Natural killer cell treated with Interleukin-12 subunit alpha and Interleukin-12 subunit beta and Interleukin-15 and Interleukin-18, amount 100 ng/mL, for 72 hours (primary cell): ENCODE measurements at regions not wholly inside any gene's neighbourhood (a gene's known extent, or its start where the extent isn't known, plus 50 kb on each side); places are given as distances from the start of the nearest gene placed in this dataset.
"Not testable (repeated sequence)": the region's sequence is repeated elsewhere in the genome, so short reads cannot be mapped to it uniquely, and the experiment has no call there.

Source experiments
- ATAC-seq, 2 donors: fragments of 150-1000 bp; cut with Tn5 transposase in 1 of 2; sonication (Bioruptor Pico), chemical (Tn5 transposase) in 1 of 2; 2 replicates each; pipeline ENCODE4 v1.10.0; 2021
- DNase-seq: peaks from one replicate; pipeline ENCODE4 v3.0.0; 2022; ENCODE audit warnings: low spot score
- H3K27ac Mint-ChIP-seq, 2 donors: 1 replicate in 1 of 2; 2 replicates in 1 of 2; pipeline ENCODE4 v1.8.0; 2022; ENCODE audit warnings: mixed read lengths in 2 of 2, mild to moderate bottlenecking in 1 of 2, moderate library complexity in 1 of 2
- H3K27me3 Mint-ChIP-seq, 2 donors: 1 replicate in 1 of 2; 2 replicates in 1 of 2; pipeline ENCODE4 v1.8.0; 2022; ENCODE audit warnings: mixed read lengths in 2 of 2
- H3K36me3 Mint-ChIP-seq: one replicate; pipeline ENCODE4 v1.8.0; 2022; ENCODE audit warnings: mixed read lengths
- H3K4me1 Mint-ChIP-seq, 2 donors: 1 replicate in 1 of 2; 2 replicates in 1 of 2; pipeline ENCODE4 v1.8.0; 2022; ENCODE audit warnings: low read depth in 2 of 2, mixed read lengths in 2 of 2, mild to moderate bottlenecking in 1 of 2
- H3K4me3 Mint-ChIP-seq: one replicate; pipeline ENCODE4 v1.8.0; 2022; ENCODE audit warnings: mixed read lengths
- H3K9me3 Mint-ChIP-seq: 2 replicates; pipeline ENCODE4 v1.8.0; 2022; ENCODE audit warnings: mixed read lengths

DNA sequence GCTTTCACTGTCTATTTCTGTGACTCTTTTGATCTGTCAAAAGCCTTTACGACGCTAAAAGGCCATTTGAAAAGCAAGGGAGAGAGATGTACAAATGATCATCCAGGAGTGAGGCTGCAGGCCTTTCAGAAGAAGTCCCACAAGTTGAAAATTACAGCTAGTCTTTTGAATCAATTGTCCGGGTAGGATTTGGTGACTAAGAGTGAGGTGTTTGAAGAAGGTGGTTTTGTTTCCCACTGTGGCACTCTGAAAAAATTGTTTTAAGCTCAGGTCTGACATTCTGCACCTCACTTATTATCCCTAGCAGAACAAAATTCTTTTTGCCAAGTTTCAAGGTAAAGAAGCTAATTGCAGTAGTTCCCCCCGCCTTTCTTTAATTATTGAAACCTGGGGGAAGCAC, 50.8 kb upstream of the TMEM108 start:
- Mint-ChIP-seq H3K4me1 (no peaks in the 10 kb centered on the region), H3K27ac (no peak overlapping the region), H3K27me3 (no peaks in the 10 kb centered on the region), H3K9me3 (peaks cover 11% of the 10 kb centered on the region), H3K36me3 (no peaks in the 10 kb centered on the region), H3K4me3 (no peak overlapping the region)
- DNase-seq (no peak), ATAC-seq (no peak)

- H3K27me3 Mint-ChIP-seq = no peaks in the 10 kb centered on the region
These were observed 54.0 kb upstream of the TMEM108 start for GRCh38 chr3:132984181-132984580.

DNA sequence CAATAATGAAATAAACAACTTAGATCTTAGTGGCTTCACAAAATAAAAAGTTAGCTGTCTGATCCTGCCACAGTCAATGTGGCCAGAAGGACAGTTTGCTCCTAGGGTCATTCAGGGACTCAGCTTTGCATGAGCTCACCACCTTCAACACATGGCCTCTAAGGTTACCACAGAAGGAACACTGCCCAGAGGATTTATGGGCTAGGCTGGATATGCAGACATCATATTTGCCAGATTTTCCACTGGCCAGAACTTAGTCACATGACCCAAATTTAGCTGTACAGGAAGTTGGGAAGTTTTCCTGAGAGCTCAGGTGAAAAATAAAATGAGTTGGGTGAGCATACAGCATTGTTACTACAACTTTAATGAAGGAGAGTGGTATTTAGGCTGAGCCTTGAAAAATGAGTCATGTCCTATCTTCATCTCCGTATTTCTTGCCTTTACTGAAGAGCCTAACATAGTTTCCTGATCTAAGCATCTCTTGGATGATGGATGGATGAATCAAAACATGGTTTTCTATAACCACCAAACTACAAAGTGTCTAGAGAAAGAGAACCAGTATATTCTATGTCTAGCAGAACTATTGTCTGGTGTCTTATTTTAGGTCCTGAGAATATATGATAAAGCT, 54.9 kb upstream of the TMEM108 start:
- no peaks in the 10 kb centered on the region for H3K36me3 Mint-ChIP-seq
- H3K27ac Mint-ChIP-seq = no peak overlapping the region
- DNase-seq = no peak
- H3K9me3 Mint-ChIP-seq = peaks cover 15% of the 10 kb centered on the region
- no peaks in the 10 kb centered on the region for H3K4me1 Mint-ChIP-seq
- H3K27me3 Mint-ChIP-seq = no peaks in the 10 kb centered on the region
- ATAC-seq = no peak
- H3K4me3 Mint-ChIP-seq = no peak overlapping the region

More at GRCh38 chr3:132984181-132984580, 54.0 kb upstream of the TMEM108 start:
- no peaks in the 10 kb centered on the region for H3K36me3 Mint-ChIP-seq
- DNase-seq = no peak
- no peak overlapping the region for H3K27ac Mint-ChIP-seq
- peaks cover 15% of the 10 kb centered on the region for H3K9me3 Mint-ChIP-seq
- no peak for ATAC-seq
- no peaks in the 10 kb centered on the region for H3K4me1 Mint-ChIP-seq
- H3K4me3 Mint-ChIP-seq = no peak overlapping the region

DNA sequence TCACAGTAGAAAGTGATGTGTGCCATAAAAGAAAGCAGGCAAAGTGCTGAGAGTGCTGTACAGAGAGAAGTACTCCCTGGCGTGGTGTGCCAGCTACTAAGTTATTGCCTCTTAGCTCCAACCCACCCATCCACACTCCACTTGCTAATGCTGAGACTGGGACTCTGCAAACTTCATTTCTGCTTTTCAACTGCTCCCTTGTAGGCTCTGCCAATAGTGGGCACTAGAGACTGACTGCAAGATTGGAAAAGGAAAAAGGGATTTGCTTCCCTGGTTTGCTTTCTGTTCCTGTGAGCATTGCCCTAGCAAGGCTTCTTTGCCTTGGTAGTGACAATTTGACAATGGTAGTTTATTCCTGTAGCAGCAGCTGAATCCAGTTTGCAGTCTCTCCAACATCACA, 56.5 kb upstream of the TMEM108 start:
- no peak for DNase-seq
- ATAC-seq = no peak
- H3K27me3 Mint-ChIP-seq = no peaks in the 10 kb centered on the region
- H3K9me3 Mint-ChIP-seq = peaks cover 15% of the 10 kb centered on the region
- H3K4me3 Mint-ChIP-seq = no peak overlapping the region
- H3K36me3 Mint-ChIP-seq = no peaks in the 10 kb centered on the region
- H3K27ac Mint-ChIP-seq = no peak overlapping the region
- H3K4me1 Mint-ChIP-seq = no peaks in the 10 kb centered on the region

GRCh38 chr3:132980102-132980501, 58.1 kb upstream of the TMEM108 start:
- Mint-ChIP-seq H3K4me1 (no peaks in the 10 kb centered on the region), H3K36me3 (no peaks in the 10 kb centered on the region), H3K4me3 (no peak overlapping the region), H3K27ac (no peak overlapping the region), H3K27me3 (no peaks in the 10 kb centered on the region), H3K9me3 (peaks cover 6% of the 10 kb centered on the region)
- no peak for ATAC-seq
- DNase-seq = no peak

GRCh38 chr3:132979606-132980005, 58.6 kb upstream of the TMEM108 start:
- no peak for DNase-seq
- Mint-ChIP-seq H3K9me3 (peaks cover 6% of the 10 kb centered on the region), H3K4me1 (no peaks in the 10 kb centered on the region), H3K27ac (no peak overlapping the region), H3K36me3 (no peaks in the 10 kb centered on the region), H3K27me3 (no peaks in the 10 kb centered on the region), H3K4me3 (no peak overlapping the region)
- no peak for ATAC-seq

GRCh38 chr3:132978946-132979345, 59.2 kb upstream of the TMEM108 start:
- ATAC-seq, H3K36me3 Mint-ChIP-seq, H3K9me3 Mint-ChIP-seq, H3K27ac Mint-ChIP-seq, H3K27me3 Mint-ChIP-seq, H3K4me1 Mint-ChIP-seq, H3K4me3 Mint-ChIP-seq, DNase-seq: not testable (repeated sequence)

GRCh38 chr3:132978464-132978863, 59.7 kb upstream of the TMEM108 start:
- no peak overlapping the region for H3K27ac Mint-ChIP-seq
- ATAC-seq (no peak), DNase-seq (no peak)
- peaks cover 3% of the 10 kb centered on the region for H3K9me3 Mint-ChIP-seq
- H3K36me3 Mint-ChIP-seq = no peaks in the 10 kb centered on the region
- no peaks in the 10 kb centered on the region for H3K27me3 Mint-ChIP-seq
- no peaks in the 10 kb centered on the region for H3K4me1 Mint-ChIP-seq
- H3K4me3 Mint-ChIP-seq = no peak overlapping the region

- DNase-seq (no peak), ATAC-seq (no peak)
- Mint-ChIP-seq H3K4me3 (no peak overlapping the region), H3K36me3 (no peaks in the 10 kb centered on the region), H3K9me3 (no peaks in the 10 kb centered on the region), H3K27me3 (no peaks in the 10 kb centered on the region), H3K27ac (no peak overlapping the region), H3K4me1 (no peaks in the 10 kb centered on the region)
These were observed 64.1 kb upstream of the TMEM108 start for GRCh38 chr3:132974097-132974496.

DNA sequence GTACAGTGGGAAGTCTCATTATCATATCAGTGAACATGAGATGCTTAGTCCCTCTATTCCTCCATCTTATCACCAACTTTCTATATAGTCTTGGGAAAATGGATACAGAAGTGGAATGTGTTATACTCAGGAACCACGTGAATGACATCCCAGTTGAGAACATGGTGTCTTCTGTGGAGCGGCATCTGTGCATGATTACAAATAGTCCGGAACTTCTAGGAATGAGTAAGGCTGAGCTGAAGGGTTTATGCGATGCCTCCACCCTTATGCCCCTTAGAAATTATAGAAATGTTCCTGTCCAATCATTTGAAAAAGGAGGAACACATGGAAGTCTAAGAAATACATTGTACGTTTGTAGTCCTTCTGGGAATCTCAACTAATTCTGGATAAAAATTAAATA, 64.8 kb upstream of the TMEM108 start:
- ATAC-seq (no peak), DNase-seq (no peak)
- H3K4me1 Mint-ChIP-seq = no peaks in the 10 kb centered on the region
- no peak overlapping the region for H3K27ac Mint-ChIP-seq
- no peaks in the 10 kb centered on the region for H3K27me3 Mint-ChIP-seq
- no peaks in the 10 kb centered on the region for H3K36me3 Mint-ChIP-seq
- no peaks in the 10 kb centered on the region for H3K9me3 Mint-ChIP-seq
- H3K4me3 Mint-ChIP-seq = no peak overlapping the region

DNA sequence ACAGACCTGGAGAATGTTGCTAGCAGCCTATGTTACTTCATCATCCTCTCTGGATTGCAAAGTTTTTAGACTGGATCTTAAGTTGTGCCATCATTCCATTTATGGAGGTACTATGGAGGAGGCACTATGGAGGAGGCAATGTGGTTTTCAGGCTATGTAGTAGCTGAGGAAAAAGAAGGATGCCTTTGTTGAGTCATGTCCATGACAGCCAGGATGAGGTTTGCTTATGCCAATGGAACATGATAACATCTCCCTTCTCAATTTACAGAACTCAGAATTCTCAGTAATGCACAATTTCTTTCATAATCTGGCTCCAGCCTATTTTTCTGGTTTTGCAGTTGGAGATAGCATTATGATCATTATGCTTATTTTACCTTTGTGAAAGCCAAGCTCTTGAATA, 65.9 kb upstream of the TMEM108 start:
- H3K27ac Mint-ChIP-seq = no peak overlapping the region
- no peaks in the 10 kb centered on the region for H3K9me3 Mint-ChIP-seq

GRCh38 chr3:132966374-132966773, 71.8 kb upstream of the TMEM108 start:
- Mint-ChIP-seq H3K4me3 (no peak overlapping the region), H3K9me3 (no peaks in the 10 kb centered on the region), H3K4me1 (no peaks in the 10 kb centered on the region), H3K27ac (no peak overlapping the region), H3K36me3 (no peaks in the 10 kb centered on the region), H3K27me3 (no peaks in the 10 kb centered on the region)
- ATAC-seq = no peak
- DNase-seq = no peak

More for the DNA sequence above, 65.9 kb upstream of the TMEM108 start:
- H3K4me3 Mint-ChIP-seq = no peak overlapping the region
- no peaks in the 10 kb centered on the region for H3K36me3 Mint-ChIP-seq
- DNase-seq = no peak
- no peak for ATAC-seq
- H3K27me3 Mint-ChIP-seq = no peaks in the 10 kb centered on the region
- no peaks in the 10 kb centered on the region for H3K4me1 Mint-ChIP-seq

DNA sequence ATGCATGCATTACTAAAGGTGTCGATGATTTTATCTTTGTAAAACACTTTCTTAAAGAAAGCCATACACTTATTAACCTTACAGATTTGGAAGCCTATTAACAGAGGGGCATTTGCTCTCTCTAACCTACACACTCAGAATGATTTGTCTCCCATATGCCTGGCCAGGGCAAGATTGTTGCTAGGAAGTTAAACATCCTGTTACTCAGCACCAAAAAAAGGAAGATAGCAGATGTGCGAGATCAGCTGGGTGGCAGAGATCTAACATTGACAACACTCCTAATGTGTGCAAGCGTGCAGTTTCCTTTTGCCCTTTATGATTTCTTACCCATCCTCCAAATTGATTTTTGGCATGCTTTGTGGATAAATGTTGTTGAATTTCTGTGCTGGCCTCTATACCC, 73.9 kb upstream of the TMEM108 start:
- Mint-ChIP-seq H3K36me3 (no peaks in the 10 kb centered on the region), H3K27me3 (no peaks in the 10 kb centered on the region), H3K4me3 (no peak overlapping the region), H3K9me3 (peaks cover 6% of the 10 kb centered on the region), H3K27ac (no peak overlapping the region), H3K4me1 (no peaks in the 10 kb centered on the region)
- ATAC-seq (no peak), DNase-seq (no peak)

- no peaks in the 10 kb centered on the region for H3K27me3 Mint-ChIP-seq
- no peak for ATAC-seq
- no peak overlapping the region for H3K4me3 Mint-ChIP-seq
- H3K36me3 Mint-ChIP-seq = no peaks in the 10 kb centered on the region
- DNase-seq = no peak
- no peaks in the 10 kb centered on the region for H3K4me1 Mint-ChIP-seq
- peaks cover 11% of the 10 kb centered on the region for H3K9me3 Mint-ChIP-seq
- no peak overlapping the region for H3K27ac Mint-ChIP-seq
These were observed 74.4 kb upstream of the TMEM108 start for GRCh38 chr3:132963786-132964185.

DNA sequence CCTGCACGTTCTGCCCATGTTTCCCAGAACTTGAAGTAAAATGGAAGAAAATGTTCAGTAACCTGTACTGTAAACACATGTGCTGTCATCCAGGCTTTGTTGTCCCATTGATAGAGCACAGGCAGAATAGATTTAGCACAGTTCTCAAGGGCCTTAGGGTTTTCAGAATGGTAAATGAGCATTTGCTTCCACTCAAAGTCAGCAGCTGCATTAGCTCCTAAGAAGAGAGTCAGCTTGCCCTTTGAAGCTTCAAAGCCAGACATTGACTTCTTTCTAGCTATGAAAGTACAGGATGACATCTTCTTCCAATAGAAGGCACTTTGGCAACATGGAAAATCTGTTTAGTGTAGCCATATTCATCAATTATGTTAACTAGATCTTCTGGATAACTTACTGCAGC, 76.2 kb upstream of the TMEM108 start:
- no peaks in the 10 kb centered on the region for H3K27me3 Mint-ChIP-seq
- DNase-seq (no peak), ATAC-seq (no peak)
- no peaks in the 10 kb centered on the region for H3K36me3 Mint-ChIP-seq
- H3K27ac Mint-ChIP-seq = no peak overlapping the region
- no peak overlapping the region for H3K4me3 Mint-ChIP-seq
- no peaks in the 10 kb centered on the region for H3K4me1 Mint-ChIP-seq
- H3K9me3 Mint-ChIP-seq = peaks cover 13% of the 10 kb centered on the region
